Pons (tissue), 1 donor: ENCODE measurements at regions not wholly inside any gene's neighbourhood (a gene's known extent, or its start where the extent isn't known, plus 50 kb on each side); places are given as distances from the start of the nearest gene placed in this dataset.

Source experiments
- DNase-seq: peaks from one replicate; pipeline ENCODE4 v3.0.0-alpha.2; 2016; ENCODE audit warnings: low spot score

DNA sequence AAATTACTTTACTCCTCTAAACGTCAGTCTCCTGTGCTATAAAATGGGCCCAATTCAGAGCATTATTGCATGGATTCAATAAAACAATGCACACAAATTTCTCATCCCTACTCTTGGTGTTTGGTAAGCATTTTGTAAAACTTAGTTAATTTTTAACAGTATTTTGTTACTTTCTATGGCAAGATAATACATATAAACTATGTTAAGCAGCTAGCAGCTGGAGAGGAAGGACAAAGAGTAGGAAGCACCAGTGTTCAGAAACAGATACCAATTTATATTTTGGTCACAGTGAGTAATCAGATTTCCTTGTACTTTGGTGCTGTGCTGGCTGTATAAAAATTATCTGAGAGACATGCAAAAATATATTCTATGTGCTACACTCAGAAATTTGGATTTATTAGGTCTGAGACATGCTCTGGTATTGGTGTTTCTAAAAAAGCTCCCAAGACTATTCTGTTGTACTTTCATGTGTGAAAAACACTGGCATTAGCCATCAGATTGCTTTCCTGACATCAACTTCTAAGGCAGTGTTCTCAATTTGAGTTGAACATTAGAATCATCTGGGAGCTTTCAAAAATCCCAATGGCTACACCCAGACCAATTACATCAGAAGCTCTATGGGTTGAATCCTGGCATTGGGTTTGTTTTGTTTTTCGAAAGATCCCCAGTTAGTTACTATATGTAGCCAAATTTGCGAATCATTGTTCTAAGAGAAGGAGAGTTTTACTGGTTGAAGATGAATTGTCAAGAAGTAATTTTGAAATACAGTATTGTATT is 100.3 kb upstream of the C1orf87 start:
- DNase-seq, result no peak

DNA sequence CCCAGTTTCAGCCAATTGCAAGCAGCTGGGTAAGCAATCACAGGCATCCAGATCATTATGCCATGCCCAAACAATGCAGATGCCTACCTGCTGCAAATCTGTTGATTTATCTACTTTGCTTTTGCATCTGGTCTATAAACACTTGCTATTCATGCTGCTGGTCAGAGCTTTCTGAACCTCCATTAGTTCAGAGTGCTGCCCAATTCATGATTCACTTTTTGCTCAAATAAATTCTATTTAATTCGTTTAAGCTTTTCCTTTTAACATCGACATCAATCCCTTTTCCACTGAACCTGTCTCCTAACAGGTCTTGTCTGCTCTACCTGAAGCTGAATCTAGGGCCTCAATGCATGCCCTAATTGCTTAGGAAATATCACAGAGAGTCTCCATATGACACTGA is 99.4 kb upstream of the C1orf87 start:
- no peak for DNase-seq

DNA sequence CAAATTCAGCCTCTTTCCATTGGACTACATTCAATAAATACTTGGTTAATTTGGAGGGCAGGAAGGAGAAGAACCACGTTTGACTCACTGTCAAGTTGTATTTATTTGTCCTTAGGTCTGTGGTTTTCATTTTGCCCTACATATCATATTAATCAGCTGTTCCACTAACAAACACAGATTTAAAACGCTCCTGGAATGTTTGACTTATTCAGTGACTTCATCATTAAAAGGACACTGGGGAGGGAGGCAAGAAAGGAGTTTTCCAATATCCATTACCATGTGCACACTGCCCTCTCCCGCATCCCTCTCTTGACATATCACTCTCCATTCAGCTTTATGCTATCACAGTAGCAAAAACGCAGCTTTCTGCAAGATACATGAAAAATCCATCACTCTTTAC is 98.2 kb upstream of the C1orf87 start:
- no peak for DNase-seq

DNA sequence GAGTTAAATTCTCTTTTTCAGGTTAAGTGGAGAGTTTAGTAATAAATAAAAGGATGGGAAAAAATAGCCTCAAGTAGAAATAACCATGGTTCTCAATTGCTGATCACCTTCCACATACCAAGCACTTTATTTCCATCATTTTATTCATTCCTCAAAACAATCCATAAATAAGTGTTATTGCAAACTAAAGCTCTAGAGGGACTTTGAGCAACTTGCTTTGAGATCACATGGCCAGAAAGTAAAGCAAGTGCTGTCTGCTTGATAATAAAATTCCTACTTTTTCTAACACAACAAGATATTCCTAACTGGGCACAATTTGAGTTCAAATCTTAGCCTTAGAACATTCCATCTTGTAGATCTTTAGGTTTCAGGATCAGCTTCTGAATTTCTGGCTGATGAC is 97.1 kb upstream of the C1orf87 start:
- DNase-seq, result no peak

DNA sequence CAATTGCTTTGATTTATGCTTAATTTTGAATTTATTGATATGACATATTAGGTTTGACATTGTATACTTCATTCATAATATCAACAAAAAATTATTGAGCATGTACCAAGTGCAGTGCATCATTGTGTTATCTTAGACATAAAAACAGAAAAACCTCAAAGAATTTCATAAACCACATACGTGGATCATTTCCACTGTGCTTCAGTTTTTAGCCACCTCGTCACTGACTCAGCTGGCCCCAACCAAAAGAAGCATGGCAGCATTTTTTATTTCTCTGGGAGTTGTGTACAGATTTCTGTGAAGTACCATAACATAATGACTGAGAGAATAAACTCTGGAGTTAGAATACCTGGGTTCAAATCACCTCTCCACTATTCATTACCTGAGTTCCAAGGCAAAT is 95.6 kb upstream of the C1orf87 start:
- no peak for DNase-seq

DNA sequence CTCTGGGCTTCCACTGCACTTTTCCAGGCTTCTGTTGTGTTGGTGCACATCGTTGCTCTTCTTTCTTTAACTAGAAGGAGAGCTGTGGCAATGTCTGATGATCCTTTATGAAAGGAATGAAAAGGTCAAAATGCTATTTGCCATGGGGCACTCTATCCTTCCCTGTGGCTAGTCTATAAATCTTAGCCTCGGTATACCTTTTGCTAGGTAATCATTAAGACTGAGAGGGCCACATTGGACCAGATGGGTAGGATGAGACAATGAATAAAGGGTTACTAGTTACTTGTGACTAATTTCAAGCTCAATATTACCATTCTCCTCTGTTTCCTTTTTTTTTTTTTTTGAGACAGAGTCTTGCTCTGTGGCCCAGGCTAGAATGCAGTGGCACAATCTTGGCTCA is 89.4 kb upstream of the C1orf87 start:
- no peak for DNase-seq

DNA sequence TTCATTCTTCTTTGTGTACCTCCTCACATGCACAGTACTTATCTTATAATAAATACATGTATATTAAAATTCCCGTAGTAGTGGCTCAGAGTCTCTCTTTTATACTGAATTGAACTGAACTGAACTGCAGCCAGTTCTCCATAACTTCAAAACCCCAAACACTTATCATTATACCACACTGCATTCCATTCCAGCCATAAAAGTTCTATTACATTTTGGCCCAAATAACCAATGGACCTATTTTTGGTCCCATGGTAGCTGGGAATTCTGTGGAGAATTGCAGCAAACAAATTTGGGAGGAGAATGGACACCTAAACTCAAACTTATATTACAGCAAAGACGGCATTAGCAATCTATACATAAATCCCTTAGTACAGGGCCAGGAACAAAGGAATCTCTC is 86.6 kb upstream of the C1orf87 start:
- no peak for DNase-seq

DNA sequence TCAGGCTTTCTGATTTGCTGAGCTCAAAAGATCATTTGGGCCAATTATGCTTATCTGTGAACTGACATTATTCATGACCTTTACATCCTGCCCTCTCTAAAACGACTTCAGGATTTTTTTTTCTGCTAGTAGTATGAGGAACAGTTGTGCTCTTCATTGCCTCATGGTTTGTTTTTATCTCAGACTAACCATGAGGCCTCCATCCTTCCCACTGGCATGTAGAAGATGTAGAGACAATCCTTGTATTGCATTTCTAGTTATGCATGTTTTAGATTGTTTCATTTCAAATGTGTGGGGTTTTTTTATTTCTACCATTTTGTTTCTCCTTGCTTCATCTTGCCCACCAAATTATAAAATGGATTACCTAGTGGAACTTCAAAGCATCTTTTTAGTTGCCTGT is 82.8 kb upstream of the C1orf87 start:
- DNase-seq, result no peak

DNA sequence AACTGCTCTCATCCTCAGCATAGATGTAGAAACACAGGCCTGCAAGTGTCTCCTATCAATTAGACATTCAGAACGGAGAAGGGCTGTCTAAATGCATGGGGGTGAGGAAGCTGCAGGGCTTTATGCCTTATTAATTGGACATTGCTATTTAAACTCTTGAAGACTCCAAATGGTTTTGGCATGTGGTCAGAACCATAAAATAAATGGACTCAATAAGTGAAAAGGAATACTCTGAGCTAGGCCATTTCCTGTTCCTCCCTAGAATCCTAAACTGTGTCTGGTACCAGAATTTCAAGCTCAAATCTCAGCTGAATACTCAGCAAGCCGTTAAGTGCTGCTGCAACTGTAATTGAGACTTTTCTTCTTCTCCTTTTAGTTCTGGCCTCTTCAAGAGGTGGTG is 80.4 kb upstream of the C1orf87 start:
- DNase-seq, result no peak

DNA sequence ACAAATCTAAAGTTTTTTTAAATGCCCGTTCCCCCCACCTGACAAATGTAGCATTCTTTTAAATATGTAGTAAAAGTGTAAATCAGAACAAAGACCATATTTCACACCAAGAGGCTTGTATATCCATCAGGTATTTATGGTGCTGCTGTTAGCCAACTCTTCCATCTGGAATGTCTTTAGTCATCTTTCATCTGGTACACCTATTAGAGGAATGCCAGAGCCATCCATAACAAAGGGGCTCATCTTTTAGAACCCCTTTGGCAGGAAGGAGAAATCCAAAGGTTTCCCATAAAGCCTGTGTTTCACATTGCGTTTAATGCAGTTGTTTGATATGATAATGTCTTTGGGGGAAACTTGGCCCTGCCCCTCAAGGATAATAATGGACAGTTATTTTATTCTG is 79.3 kb upstream of the C1orf87 start:
- no peak for DNase-seq

DNA sequence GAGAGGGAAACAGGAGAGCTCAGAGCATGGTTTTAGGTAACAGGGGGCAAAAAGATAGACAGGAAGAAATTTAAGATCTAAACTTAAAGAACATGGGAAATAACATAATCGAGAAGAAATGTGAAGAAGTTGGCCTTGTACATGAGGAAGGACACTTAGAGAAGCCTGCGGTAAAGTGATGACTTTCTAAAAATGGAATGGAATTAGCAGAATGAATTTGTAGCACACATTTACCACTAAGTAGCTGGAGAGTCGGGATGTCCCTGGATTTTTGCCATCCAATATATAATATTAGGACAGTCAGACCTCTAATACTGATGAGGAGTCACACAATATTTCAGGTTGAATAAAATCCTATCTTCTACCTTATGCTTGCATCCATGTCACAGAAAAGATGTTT is 77.7 kb upstream of the C1orf87 start:
- DNase-seq, result no peak

DNA sequence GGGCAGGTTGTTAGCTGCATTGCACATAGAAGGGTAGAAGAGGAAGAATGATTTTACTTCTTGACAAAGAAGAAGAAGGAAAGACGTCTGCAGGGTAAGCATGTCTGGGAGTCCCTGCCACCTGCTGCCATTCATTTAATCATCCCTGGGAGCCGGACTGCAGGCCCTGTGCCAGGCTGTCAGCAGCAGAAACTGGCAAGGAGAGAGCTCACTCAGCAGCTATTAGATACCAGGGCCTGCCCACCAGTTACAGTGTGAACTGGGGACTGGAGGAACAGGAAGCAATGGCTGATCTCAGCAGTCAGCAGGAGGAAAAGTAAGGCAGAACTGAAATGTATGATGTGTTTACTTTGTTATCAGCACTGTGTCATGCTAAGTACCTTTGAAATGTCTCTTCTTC is 75.7 kb upstream of the C1orf87 start:
- no peak for DNase-seq

DNA sequence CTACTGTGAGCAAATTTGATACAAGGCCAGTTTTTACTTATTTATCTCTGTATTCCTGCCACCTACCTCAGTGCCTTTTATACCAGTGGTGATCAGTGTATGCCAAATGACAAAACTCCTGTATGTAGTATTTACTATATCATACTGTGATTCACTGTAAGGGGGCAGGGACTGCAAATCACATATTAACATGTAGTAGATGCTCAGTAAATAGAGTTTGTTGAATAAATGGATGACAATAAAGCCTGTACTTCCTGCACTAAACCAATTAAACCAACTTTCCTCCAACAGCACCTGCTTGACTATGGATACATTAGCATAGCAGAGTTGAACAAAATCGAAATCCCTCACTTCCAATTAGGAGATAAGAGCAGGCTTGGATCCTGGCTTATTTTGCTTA is 73.3 kb upstream of the C1orf87 start:
- DNase-seq, result no peak

DNA sequence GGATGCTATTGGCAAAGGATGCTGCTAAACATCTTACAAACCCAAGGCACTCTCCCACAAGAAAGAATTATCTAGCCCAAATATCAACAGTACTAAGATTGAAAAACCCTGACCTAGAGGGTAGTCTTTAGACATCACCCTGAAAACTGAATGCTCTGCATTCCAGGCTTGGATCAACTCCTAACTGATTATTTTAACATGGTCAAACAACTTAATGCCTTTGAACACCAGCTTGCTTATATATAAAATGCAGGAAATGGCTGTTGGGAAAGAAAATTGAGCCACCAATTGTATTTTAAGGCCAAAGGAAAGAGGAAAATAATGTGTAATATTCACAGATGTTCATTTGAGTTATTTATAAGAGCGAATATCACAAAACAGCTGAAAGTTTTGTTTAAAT is 72.2 kb upstream of the C1orf87 start:
- DNase-seq, result no peak

DNA sequence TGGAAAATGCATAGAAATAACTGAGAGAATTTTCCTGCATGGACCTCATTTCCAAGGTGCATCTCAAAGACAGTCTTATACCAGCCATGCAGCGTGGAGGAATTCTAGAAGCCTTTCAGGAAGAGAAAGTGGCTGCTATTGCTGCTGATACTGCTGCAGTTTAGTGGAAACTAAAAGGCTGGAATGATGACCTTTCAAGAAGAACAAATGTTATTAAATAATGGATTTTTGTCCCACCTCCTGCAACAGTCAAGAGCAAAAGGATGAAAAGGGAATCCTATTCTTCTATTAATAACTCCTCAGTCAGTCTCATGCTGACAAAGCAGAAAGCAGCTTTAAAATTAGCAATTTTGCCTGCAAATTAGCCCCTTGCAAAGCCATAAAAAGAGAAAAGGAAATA is 68.2 kb upstream of the C1orf87 start:
- no peak for DNase-seq

DNA sequence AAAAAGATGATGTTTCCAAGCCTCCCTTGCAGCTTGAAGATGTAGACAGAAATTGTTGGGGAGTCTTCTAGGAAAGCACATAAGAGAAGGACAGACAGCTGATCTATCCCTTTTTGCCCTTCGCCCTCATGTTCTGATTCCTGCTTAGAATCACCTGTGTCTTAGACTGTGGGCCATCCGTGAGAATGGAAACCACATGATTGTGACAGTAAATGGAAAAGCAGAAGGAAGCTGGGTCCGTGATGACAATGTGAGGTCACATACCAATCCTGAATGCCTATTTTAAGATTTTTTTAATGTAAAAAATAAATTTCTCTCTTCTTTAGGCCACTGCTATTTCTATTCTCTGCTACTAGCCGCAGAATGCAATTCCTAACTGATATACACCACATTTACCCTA is 67.7 kb upstream of the C1orf87 start:
- DNase-seq, result no peak

DNA sequence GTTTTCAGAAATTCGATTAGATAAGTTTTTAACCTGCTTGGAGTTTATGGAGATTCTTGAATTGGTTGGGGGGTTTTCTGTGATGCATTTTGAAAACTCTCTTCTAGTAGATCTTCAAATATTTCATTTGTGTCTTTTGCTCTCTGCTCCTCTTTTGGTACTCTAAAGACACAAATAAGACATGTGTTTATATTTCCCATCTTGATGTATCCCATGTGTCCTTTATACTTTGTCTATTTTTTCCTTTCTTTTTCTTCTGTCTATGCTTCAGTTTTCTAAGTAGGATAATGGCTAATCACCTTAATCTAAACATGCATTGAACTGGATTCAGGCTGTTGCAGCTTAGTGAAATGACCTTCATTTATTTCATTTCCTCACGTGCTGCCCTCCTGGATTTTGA is 63.8 kb upstream of the C1orf87 start:
- no peak for DNase-seq

DNA sequence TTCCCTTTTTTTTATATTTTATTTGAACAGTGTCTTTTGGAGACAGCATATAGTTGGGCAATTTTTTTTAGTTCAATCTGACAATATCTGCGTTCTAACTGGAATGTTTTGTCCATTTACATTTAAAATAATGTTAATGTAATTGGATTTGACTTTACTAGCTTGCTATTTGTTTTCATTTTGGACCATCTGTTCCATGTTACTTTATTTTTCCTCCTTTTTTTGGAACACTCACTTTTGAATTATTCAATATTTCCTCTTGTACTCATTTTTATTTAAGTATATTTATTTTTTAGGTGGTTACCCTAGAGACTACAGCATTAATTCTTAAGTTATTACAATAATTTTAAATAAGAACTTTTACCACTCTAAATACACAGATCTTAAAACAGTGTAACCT is 62.8 kb upstream of the C1orf87 start:
- DNase-seq, result no peak

DNA sequence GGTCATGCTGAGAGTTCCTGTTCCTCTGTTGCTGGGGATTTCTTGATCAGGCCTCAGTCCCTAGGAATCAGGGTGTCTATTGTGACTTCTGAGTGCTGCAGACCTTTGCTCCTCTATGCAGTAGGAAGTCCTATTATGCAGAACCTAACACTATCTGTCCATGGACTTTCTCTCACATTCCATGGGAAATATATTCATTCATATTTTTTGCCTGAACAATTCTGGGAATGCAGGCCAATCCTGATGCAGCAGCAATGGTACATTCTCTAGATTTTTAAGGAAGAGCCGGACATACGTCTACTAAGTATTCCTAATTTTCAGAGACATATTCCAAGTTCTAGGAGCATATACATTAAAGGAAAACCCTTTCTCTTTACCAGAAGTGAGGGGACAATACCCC is 61.1 kb upstream of the C1orf87 start:
- no peak for DNase-seq

DNA sequence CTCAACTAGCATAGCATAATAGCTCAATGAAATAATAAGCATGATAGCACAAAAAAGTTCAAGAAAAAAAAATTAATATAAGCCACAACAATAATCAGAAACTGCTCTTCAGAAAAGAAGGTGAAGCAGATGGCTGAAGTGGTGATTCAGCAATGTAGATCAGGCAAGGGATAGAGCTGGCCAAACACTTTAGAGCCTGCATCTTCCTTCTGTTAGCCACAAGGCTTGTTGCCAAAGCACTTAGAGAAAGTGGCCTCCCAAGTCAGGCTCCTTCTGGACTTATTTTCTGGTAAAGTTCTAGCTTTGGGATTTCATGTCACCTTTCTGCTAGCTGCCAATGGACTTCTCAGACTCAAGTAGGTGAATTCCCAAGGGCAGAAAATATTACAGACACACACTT is 60.3 kb upstream of the C1orf87 start:
- peak; percentile 20 for DNase-seq

DNA sequence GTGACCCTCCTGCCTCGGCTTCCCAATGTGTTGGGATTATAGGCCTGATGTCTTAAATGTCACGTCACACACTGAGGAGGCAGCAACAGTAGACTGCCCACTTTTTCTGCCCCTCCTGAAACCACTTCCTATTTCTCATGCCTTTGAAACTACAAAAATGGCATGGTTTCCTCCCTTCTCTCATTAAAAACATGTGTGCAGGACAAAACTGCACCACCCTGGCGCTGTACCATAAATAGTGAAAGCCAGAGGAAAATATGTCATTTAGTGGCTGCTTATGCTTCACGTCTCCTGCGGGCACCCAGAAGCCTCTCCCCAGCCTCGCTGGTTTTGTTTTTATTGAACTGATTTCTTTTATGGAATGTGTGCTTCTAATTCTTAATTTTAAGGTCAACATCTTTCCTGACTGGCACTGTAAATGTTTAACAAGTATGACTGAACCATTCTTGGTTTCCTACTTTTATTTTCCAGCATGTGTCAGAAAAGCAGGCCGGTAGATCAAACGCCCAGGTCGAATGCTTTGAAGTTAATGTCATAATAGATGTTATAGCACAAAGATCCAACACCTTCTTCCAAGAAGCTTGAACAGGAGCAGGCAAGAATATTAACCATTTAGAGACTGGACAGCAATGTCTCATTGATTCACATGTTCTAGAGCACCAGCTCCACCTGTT is 59.6 kb upstream of the C1orf87 start:
- no peak for DNase-seq

DNA sequence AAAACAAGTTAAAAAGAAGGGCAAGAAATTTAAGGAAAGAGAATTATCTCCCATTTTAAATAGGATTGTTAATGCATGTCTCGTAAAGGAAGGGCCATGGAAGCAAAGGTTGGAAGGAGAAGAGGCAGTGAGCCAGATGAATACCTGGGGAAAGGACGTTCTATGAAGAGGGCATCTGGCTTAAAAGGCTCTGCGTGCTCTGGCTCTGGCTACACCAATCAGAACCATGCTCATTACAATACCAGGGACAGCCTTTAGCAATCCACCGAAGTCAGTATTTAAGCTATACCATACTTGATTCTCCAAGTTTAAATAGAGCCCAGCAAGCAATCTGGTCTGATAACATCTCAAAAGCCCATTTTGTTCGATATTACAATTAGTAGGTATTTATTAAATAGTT is 58.5 kb upstream of the C1orf87 start:
- no peak for DNase-seq

DNA sequence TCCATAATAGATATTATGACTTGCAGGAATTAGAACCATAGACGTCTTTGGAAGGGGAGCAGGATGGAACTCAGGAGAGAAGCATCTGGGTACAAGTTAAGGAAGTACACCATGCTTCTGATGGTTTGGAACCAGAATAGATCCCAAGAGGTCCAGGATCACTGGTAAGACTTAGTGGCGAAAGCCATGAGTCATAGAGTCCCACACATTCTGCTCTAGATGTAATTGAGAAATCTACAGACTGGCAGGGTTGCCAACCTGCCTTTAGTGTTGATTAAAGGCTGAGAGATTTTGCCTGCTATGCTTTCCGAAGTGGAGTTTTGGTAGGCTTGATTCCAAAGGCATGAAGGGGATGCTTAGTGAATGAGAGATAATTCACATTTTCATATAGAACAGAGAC is 57.1 kb upstream of the C1orf87 start:
- no peak for DNase-seq

DNA sequence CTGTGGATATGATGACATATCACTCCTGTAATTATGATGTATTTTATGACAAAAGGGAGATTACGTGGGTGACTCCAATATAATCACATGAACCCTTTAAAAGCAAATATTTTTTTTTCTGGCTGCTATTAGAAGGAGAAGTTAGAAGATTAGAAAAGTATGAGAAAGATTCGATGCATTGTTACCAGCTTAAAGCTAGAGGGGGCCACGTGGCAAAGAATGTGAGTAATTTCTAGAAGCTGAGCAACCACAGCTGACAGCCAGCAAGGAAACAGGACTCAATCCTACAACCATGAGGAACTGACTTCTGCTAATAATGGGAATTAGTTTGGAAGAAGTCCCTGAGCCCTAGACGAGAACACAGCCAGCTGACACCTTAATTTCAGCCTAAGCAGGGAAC is 56.3 kb upstream of the C1orf87 start:
- DNase-seq, result no peak
